A549 (cell line): ENCODE measurements at regions not wholly inside any gene's neighbourhood (a gene's known extent, or its start where the extent isn't known, plus 50 kb on each side); places are given as distances from the start of the nearest gene placed in this dataset.

Experiments used
- BHLHE40 ChIP-seq: IDR thresholded peaks from 2 replicates; pipeline ENCODE4 v1.6.1; 2012; ENCODE audit warnings: low read depth, low read length, inconsistent platforms
- CTCF ChIP-seq: fragments of >200 bp; sonication (Bioruptor Twin); formaldehyde crosslinking; IDR thresholded peaks from 3 replicates; pipeline ENCODE4 v1.5.1; 2016
- EP300 ChIP-seq, 2 experiments: fragments of >200 bp; sonication (Bioruptor Twin); formaldehyde crosslinking; IDR thresholded peaks; 2 replicates in 1 of 2; 3 replicates in 1 of 2; pipeline ENCODE4 v1.6.1; 2016 to 2017
- HOXB13 ChIP-seq: fragments of 250-450 bp; sonication (Bioruptor Pico); IDR thresholded peaks from 2 replicates; pipeline ENCODE4 v1.5.0; 2020; ENCODE audit warnings: low read depth, mild to moderate bottlenecking, moderate library complexity
- HOXB5 ChIP-seq: fragments of 250-450 bp; sonication (Bioruptor Pico); IDR thresholded peaks from 2 replicates; pipeline ENCODE4 v1.5.0; 2020; ENCODE audit warnings: mild to moderate bottlenecking, moderate library complexity
- KDM5A ChIP-seq: fragments of 200-600 bp; sonication (generic); IDR thresholded peaks from 2 replicates; pipeline ENCODE4 v1.6.1; 2016; ENCODE audit warnings: antibody characterized with exemption, mild to moderate bottlenecking
- POLR2A ChIP-seq: IDR thresholded peaks from 2 replicates; pipeline ENCODE4 v1.6.1; 2012; ENCODE audit warnings: mild to moderate bottlenecking, low read length
- RCOR1 ChIP-seq: fragments of 150-350 bp; IDR thresholded peaks from 2 replicates; pipeline ENCODE4 v1.6.1; 2014; ENCODE audit warnings: antibody characterized with exemption, low read length, low read depth
- RFX5 ChIP-seq: fragments of 450-650 bp; IDR thresholded peaks from 2 replicates; pipeline ENCODE4 v1.7.1; 2014; ENCODE audit warnings: antibody characterized with exemption, mild to moderate bottlenecking, moderate library complexity
- RNF2 ChIP-seq: fragments of 200-600 bp; sonication (generic); IDR thresholded peaks from 2 replicates; pipeline ENCODE4 v1.6.1; 2016; ENCODE audit warnings: low read depth, mild to moderate bottlenecking, antibody characterized with exemption, moderate library complexity, borderline replicate concordance
- ZNF302 ChIP-seq: fragments of 250-450 bp; sonication (Bioruptor Pico); IDR thresholded peaks from 2 replicates; pipeline ENCODE4 v1.9.0; 2021; ENCODE audit warnings: inconsistent platforms, mild to moderate bottlenecking, moderate library complexity
- TF ChIP-seq, protein P1 (sequence below): fragments of 250-450 bp; sonication (Bioruptor Pico); IDR thresholded peaks from 2 replicates; pipeline ENCODE4 v1.5.0; 2020; ENCODE audit warnings: low read depth, mild to moderate bottlenecking, moderate library complexity

DNA sequence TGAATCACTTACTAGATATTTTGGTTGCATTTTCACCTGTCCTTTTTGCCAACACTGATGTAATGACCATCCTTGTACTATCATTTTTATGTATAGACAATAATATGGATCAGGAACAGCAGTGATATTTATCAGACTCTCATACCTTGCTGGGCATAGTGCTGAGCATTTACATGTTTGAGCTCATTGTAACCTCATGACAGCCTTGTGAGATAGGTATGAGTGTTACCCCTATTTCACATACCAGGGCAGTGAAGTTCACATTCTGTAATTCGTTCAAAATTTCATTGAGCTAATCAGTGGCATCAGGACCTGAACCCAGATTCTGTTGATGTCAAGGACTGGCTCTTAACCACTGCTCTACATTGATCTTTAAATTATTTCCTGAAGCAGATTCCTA is 221.5 kb upstream of the TBL1XR1 start:
- TF ChIP-seq RNF2 = no peak
- TF ChIP-seq CTCF = no peak
- no peak for TF ChIP-seq EP300 (IDR thresholded peaks at IDR 0.05)
- TF ChIP-seq KDM5A = no peak
- no peak for TF ChIP-seq POLR2A
- TF ChIP-seq HOXB5 (CRISPR knock-in tag) = no peak
- no peak for TF ChIP-seq RFX5
- TF ChIP-seq, protein P1, sequence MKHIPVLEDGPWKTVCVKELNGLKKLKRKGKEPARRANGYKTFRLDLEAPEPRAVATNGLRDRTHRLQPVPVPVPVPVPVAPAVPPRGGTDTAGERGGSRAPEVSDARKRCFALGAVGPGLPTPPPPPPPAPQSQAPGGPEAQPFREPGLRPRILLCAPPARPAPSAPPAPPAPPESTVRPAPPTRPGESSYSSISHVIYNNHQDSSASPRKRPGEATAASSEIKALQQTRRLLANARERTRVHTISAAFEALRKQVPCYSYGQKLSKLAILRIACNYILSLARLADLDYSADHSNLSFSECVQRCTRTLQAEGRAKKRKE = no peak
- TF ChIP-seq ZNF302 (CRISPR knock-in tag) = no peak
- no peak for TF ChIP-seq RCOR1
- no peak for TF ChIP-seq HOXB13 (CRISPR knock-in tag)
- no peak for TF ChIP-seq BHLHE40
